Nucleus accumbens (tissue), 56 donors: ENCODE measurements at regions not wholly inside any gene's neighbourhood (a gene's known extent, or its start where the extent isn't known, plus 50 kb on each side); places are given as distances from the start of the nearest gene placed in this dataset.

ENCODE experiments used
- DNase-seq, 56 donors: peaks; one replicate each; lab custom pipeline; 2025; lab: John Stamatoyannopoulos, UW

GRCh38 chrX:4935401-4935800 lies 1222.0 kb upstream of the PRKX start:
- DNase-seq, result no peak

DNA sequence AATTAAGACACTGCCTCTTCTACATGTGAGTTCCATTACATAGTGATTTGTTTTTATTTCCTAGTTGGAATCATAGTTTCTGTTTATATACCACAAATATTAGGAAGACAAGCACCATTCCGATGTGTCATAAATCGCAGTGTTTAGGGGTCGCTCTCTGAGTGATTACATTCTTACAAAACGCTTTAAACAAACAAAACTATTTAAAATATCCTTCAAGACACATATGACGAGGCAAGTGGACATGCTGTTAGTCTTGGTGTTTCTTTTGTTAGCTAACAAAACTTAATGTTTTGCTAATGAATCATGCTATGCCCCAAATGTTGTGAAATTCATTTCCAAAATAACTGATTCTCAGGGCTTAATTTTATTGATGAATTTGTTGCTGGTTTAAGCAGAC lies 1219.3 kb upstream of the PRKX start:
- DNase-seq, result no peak

- no peak for DNase-seq
These were observed 1217.0 kb upstream of the PRKX start for GRCh38 chrX:4930426-4930825.

GRCh38 chrX:4925911-4926310 lies 1212.5 kb upstream of the PRKX start:
- DNase-seq, result no peak

- no peak for DNase-seq
These were observed 1195.9 kb upstream of the PRKX start for GRCh38 chrX:4909348-4909747.

- no peak for DNase-seq
These were observed 1192.1 kb upstream of the PRKX start for GRCh38 chrX:4905576-4905975.

GRCh38 chrX:4881277-4881676 lies 1167.8 kb upstream of the PRKX start:
- no peak for DNase-seq

GRCh38 chrX:4878640-4879039 lies 1165.2 kb upstream of the PRKX start:
- no peak for DNase-seq

GRCh38 chrX:4876268-4876667 lies 1162.8 kb upstream of the PRKX start:
- no peak for DNase-seq

DNA sequence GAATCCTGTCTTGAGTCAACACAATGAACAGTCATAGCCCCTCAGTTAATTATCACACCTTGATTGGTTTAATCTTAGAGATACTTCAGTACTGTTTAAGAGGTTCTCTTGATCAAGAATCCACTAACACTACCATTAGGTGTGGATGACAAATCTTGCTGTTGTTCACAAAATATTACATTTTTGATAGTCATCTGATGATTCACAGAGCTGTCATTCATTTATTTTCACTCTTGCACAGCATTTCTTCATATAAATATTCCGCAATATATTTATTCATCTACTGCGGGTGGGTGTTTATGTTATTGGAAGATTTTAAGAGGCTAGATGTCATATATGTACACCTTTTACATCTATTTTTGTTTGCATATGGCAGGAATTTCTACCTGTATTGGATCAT lies 1138.1 kb upstream of the PRKX start:
- no peak for DNase-seq

DNA sequence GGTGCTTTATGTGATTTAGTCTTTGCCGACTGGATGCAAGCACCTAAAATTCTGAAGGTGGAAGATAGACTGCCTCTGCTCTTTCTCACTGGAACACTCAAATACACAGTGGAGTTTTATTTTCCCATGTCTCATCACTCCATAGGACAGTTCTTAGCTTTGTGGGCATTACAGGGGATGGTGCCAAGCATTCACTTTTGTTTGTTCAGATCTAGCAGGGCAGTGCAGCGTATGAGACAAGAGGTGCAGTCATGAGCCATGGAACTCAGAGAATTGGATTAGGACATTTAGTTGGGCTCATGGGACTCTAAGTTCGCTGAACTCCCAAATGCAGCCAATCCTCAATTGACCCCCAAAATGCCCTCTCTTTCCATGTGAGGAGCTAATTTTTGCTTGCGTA lies 1136.9 kb upstream of the PRKX start:
- DNase-seq, result peak in 37 of 56 donors; percentile 0 to 63 (median 12)

DNA sequence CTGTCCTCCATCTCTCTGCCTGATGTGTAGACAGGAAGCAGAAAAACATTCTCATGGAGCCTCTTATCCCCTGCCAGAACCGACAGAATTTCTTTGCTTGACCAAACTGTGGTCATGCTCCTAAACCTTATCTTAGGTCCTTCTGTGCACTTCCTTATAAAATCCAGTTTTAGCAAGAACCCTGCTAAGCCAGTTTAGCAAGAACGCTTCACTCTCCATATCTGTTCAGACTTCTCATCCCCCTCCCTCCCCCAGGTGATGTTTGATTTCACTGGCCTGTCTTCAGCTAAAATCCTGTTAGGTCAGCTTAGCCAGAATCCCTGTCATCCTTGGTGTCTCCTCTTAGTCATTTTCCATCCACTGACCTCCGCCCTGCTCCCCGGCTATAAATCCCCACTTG lies 1130.9 kb upstream of the PRKX start:
- no peak for DNase-seq

DNA sequence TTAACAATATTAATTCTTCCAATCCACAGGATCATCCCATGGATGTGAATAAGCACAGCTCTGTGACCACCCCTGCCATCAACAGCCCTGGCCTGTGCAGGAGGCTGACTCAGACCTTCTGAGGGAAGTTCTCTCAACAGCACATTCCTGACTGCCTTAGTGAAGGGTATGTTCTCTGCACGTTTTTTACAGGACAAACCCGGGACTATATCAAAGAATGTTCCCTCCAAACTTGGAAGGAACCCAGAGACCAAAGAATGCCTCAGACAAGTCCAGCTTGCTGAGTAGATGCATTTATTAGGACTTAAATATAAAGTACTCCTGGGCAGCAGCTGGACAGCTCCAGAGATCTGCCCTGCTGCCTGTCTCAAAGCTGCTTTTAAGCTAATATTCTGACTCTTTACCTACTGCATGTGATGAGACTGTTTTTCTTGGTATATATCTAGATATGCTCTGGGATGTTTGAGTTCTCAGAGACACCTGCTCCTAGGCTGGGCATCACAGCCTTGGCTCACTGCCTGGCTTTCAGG lies 1127.8 kb upstream of the PRKX start:
- DNase-seq, result no peak

DNA sequence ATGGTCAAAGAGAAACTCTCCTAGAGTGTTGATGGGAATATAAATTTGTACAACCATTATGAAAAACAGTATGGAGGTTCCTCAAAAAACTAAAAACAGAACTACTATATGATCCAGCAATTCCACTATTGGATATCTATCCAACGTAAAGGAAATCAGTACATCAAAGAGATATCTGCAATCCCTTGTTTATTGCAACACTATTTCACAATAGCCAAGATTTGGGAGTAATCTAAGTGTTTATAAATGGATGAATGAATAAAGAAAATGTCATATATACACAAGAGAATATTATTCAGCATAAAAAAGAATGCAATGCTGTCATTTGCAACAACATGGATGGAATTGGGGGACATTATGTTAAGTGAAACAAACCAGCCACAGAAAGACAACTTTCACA lies 1118.1 kb upstream of the PRKX start:
- no peak for DNase-seq

DNA sequence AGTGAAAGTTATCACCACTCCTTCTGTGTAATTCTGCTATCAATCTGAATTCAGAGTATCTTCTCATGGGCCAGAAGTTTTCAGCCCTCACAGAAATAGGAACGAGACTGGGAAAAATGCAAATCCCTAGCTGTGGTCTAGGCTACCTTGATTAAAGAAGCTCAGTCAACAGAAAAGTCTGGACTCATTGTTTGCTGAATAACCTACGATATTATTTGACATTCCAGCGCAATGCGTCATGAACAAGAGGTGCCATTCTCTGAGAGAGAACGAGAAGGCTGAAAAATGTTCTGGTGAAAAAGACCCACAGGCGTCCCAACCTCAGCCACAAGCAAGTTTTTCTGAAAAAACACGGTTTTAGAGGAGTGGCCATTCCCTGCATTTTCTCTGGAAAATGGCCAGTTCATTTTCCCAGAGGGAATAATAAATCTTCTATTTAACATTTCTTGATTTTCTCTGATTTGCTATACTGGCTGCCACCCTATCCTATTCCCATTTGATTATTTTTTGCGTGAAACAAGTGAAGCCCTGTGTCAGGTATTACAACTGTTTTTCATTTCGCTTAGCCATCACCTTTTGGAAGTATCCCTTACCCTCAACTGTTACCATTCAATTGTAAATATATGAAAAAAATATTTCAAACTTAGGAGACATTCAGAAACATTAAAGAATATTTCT lies 1117.6 kb upstream of the PRKX start:
- DNase-seq, result no peak

- DNase-seq, result no peak
These were observed 1112.1 kb upstream of the PRKX start for GRCh38 chrX:4825550-4825949.

GRCh38 chrX:4809571-4809970 lies 1096.1 kb upstream of the PRKX start:
- DNase-seq, result no peak

DNA sequence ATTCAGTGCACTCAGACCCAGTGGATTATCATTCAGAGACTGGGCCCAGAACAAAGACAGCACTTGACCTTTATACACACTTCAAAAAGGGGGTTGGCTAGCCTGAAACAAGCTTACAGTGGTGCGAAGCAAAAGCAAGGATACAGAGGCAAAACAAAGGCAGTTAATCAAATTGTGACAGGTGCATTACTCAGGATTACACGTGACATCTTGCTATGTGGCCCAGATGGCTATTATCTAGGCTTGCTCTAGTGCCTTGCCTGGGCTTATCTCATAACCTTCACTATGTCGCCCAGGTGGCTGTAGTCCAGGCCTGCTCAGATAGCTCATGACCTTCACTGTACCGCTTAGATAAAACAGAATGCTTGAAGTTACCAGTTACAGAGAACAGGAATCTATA lies 1092.1 kb upstream of the PRKX start:
- no peak for DNase-seq

DNA sequence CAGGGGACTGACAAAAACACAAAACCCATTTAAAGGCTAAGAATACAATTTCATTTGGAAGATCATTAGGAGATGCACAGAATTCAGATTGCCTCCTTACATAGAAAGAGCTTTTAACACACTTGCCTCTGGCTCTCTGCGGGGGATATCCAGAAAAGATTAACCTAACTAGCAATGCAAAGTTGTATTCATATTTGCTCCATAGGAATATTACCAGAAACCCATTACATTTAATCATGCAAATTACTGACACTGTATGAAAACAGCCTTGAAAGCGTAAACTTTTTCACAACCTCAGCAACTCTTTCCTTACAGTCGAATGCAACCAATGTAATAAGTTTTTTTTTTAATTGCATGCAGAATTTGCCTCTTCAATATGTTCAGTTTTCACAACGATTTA lies 1087.3 kb upstream of the PRKX start:
- DNase-seq, result no peak

DNA sequence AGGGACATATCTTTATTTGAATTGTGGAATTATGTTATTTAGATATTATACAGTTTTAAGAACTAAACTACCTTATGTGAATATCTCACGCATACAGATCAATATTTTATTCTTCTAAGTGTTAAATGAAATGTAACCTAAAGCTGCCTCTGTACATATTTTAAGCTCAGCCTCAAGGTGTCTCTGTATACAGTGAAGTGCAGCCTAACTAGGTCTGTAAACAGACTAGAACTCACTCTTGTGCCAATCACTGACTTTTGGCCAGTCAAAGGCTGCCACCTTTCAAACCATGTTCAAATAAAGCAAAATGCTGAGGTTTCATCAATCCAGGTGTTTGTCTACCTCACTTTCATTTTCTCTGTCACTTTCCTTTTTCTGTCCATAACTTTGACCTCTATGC lies 1074.5 kb upstream of the PRKX start:
- no peak for DNase-seq

GRCh38 chrX:4764888-4765287 lies 1051.4 kb upstream of the PRKX start:
- no peak for DNase-seq

DNA sequence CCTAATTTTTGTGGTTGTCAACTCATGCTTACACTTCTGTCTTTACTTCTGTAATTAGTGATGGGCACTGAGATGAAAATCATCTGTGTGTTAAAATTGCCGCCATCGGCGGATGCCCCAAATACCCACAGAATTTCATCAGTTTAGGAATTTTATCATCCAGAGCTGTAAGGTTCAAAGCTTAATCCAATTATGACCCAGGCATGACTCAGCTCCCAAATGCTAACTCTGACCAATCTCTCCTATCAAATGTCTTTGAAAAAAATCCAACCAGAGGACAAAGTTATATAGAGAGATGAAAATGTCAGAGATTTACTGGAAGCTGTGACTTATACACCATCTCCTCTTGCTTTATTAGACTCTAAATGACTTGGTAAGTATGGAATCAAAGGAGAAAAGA lies 1048.7 kb upstream of the PRKX start:
- DNase-seq, result no peak
